Spleen (tissue), 11 donors: ENCODE measurements at regions not wholly inside any gene's neighbourhood (a gene's known extent, or its start where the extent isn't known, plus 50 kb on each side); places are given as distances from the start of the nearest gene placed in this dataset.
A peak's percentile ranks its signal among the peaks of the same experiment; 100 is the strongest.

ENCODE experiments used
- DNase-seq: peaks from one replicate; pipeline ENCODE4 v3.0.0-alpha.2; 2020
- H3K27ac ChIP-seq, 8 donors: fragments of 200-600 bp; sonication (generic) in 7 of 8; 1 replicate in 4 of 8; 2 replicates in 4 of 8; pipeline versions ENCODE4 v1.5.0 to v1.8.0; 2016 to 2021; ENCODE audit warnings: inconsistent platforms in 4 of 8, mild to moderate bottlenecking in 4 of 8, moderate library complexity in 1 of 8
- H3K27me3 ChIP-seq, 7 donors: fragments of 200-600 bp; sonication (generic) in 6 of 7; replicated peaks in 1 of 7; 1 replicate in 4 of 7; 2 replicates in 3 of 7; pipeline versions ENCODE4 v1.5.0 to v1.8.0; 2016 to 2021; ENCODE audit warnings: inconsistent platforms in 3 of 7, mild to moderate bottlenecking in 1 of 7
- H3K36me3 ChIP-seq, 6 donors: fragments of 200-600 bp; sonication (generic) in 5 of 6; 1 replicate in 4 of 6; 2 replicates in 2 of 6; pipeline versions ENCODE4 v1.5.0 to v1.8.0; 2016 to 2021; ENCODE audit warnings: inconsistent platforms in 2 of 6
- H3K4me1 ChIP-seq, 6 donors: fragments of 200-600 bp; sonication (generic) in 5 of 6; 1 replicate in 3 of 6; 2 replicates in 3 of 6; pipeline versions ENCODE4 v1.5.0 to v1.8.0; 2016 to 2021; ENCODE audit warnings: inconsistent platforms in 3 of 6
- H3K4me3 ChIP-seq, 8 donors: fragments of 200-600 bp; sonication (generic) in 7 of 8; 1 replicate in 4 of 8; 2 replicates in 4 of 8; pipeline versions ENCODE4 v1.5.0 to v1.8.0; 2016 to 2021; ENCODE audit warnings: inconsistent platforms in 4 of 8, mild to moderate bottlenecking in 4 of 8, moderate library complexity in 2 of 8
- H3K9me3 ChIP-seq, 8 donors: fragments of 200-600 bp; sonication (generic) in 7 of 8; 1 replicate in 4 of 8; 2 replicates in 4 of 8; pipeline versions ENCODE4 v1.5.0 to v1.8.0; 2016 to 2021; ENCODE audit warnings: inconsistent platforms in 4 of 8
- CTCF ChIP-seq, 11 experiments: fragments of 200-600 bp in 7 of 11; fragments of 450-650 bp in 4 of 11; sonication (generic) in 4 of 11; IDR thresholded peaks in 8 of 11; conservative IDR thresholded peaks in 3 of 11; 1 replicate in 7 of 11; 2 replicates in 4 of 11; pipeline versions ENCODE4 v1.4.0 to v1.8.0; 2016 to 2021; ENCODE audit warnings: antibody characterized with exemption in 11 of 11, inconsistent platforms in 4 of 11, mild to moderate bottlenecking in 1 of 11
- POLR2A ChIP-seq, 3 donors: fragments of 450-650 bp; IDR thresholded peaks; one replicate each; pipeline ENCODE4 v1.5.1; 2017; ENCODE audit warnings: antibody characterized with exemption in 3 of 3, mild to moderate bottlenecking in 1 of 3
- POLR2AphosphoS5 ChIP-seq, 3 donors: sonication (generic); formaldehyde crosslinking; IDR thresholded peaks; one replicate each; pipeline ENCODE4 v1.5.1; 2017; ENCODE audit warnings: antibody characterized with exemption in 3 of 3
- WGBS, 5 donors: extraction: QIAGEN DNeasy Blood & Tissue Kit in 3 of 5; methylation state at CpG; one replicate each; pipeline versions ENCODE4 v1.1.5 to v1.1.7; 2013 to 2018; 5-methylcytosine and 5-hydroxymethylcytosine counted together
- intact Hi-C: fragments of 100-400 bp; cut with DNase I; formaldehyde crosslinking; loops from one replicate; pipeline ENCODE4 v1.15.0; 2023; ENCODE audit warnings: low total_unique reads
- donor health status: healthy with polysubstance abuse.
- donor health status: DM: no; HTN: no; CAD: no; lungs with moderate emphysema.
- donor health status: DM: no; HTN: no; CAD: no.
- donor health status: Bipolar disorder and iron deficiency.
- donor health status: healthy.
- donor health status: DM: no; HTN: no; CAD: no.
- donor health status: DM: yes; HTN: yes; CAD: no.

- intact Hi-C loops: no loop called here
- H3K27ac ChIP-seq: no peak overlapping the region
- no peak for DNase-seq
- TF ChIP-seq POLR2AphosphoS5 (IDR thresholded peaks at IDR 0.05) (peak in 1 of 3 donors; percentile 17), CTCF (IDR thresholded peaks at IDR 0.05 in 8 of 11, conservative IDR thresholded peaks at IDR 0.05 in 3 of 11) (no peak), POLR2A (IDR thresholded peaks at IDR 0.05) (no peak)
- H3K4me3 ChIP-seq: no peak overlapping the region
- H3K4me1 ChIP-seq: peaks cover 0 to 5% (median 0%) of the 10 kb centered on the region in 6 donors
- H3K27me3 ChIP-seq: no peaks in the 10 kb centered on the region
- no peaks in the 10 kb centered on the region for H3K36me3 ChIP-seq
- 58 to 92% (median 75%) methylated on average over 4 of the region's 4 CpGs for WGBS, 5 donors
- peaks cover 0 to 14% (median 9%) of the 10 kb centered on the region in 8 donors for H3K9me3 ChIP-seq
Measured at GRCh38 chr5:56305001-56305950, 72.1 kb upstream of the ANKRD55 start.

GRCh38 chr5:56303511-56303910 is 70.4 kb upstream of the ANKRD55 start:
- no peak for DNase-seq
- no peak overlapping the region for H3K4me3 ChIP-seq
- no peak for TF ChIP-seq POLR2AphosphoS5 (IDR thresholded peaks at IDR 0.05)
- no peak for TF ChIP-seq CTCF (IDR thresholded peaks at IDR 0.05 in 8 of 11, conservative IDR thresholded peaks at IDR 0.05 in 3 of 11)
- no peak for TF ChIP-seq POLR2A (IDR thresholded peaks at IDR 0.05)
- H3K27ac ChIP-seq: no peak overlapping the region
- intact Hi-C loops: no loop called here
- WGBS, 5 donors: 96 to 100% (median 98%) methylated on average over 5 of the region's 5 CpGs
- H3K4me1 ChIP-seq: no peaks in the 10 kb centered on the region
- no peaks in the 10 kb centered on the region for H3K36me3 ChIP-seq
- peaks cover 0 to 14% (median 9%) of the 10 kb centered on the region in 8 donors for H3K9me3 ChIP-seq
- no peaks in the 10 kb centered on the region for H3K27me3 ChIP-seq

DNA sequence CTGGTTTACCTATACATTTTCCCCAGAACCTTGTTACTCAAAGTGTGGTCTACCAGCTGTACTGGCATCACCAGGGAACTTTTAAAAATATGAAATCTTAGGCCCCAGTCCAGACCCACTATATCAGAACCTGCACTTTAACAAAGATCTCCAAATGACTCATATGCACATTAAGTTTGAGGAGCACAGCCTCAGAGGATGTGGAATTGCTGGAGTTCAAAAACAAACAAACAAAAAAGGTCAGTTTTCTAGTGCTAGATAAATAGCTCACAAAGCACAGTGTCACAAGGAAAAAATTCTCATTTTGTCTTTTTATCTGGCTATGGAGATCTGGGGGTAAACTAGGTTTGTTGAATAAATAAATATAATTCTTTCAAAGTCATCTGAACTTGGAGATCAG is 68.9 kb upstream of the ANKRD55 start:
- Histone ChIP-seq H3K4me1 (no peaks in the 10 kb centered on the region), H3K4me3 (no peak overlapping the region), H3K36me3 (no peaks in the 10 kb centered on the region), H3K9me3 (peaks cover 0 to 12% (median 8%) of the 10 kb centered on the region in 8 donors), H3K27ac (no peak overlapping the region), H3K27me3 (no peaks in the 10 kb centered on the region)
- DNase-seq: no peak
- no peak for TF ChIP-seq POLR2AphosphoS5 (IDR thresholded peaks at IDR 0.05)
- TF ChIP-seq POLR2A (IDR thresholded peaks at IDR 0.05): no peak
- TF ChIP-seq CTCF (IDR thresholded peaks at IDR 0.05 in 8 of 11, conservative IDR thresholded peaks at IDR 0.05 in 3 of 11): no peak
- intact Hi-C loops: no loop called here

- no peak overlapping the region for H3K27ac ChIP-seq
- peaks cover 0 to 3% (median under 1%) of the 10 kb centered on the region in 8 donors for H3K9me3 ChIP-seq
- 74 to 98% (median 85%) methylated on average over 2 of the region's 2 CpGs for WGBS, 5 donors
- H3K4me1 ChIP-seq: no peaks in the 10 kb centered on the region
- DNase-seq: no peak
- no peaks in the 10 kb centered on the region for H3K36me3 ChIP-seq
- intact Hi-C loops: no loop called here
- no peak overlapping the region for H3K4me3 ChIP-seq
- no peaks in the 10 kb centered on the region for H3K27me3 ChIP-seq
- TF ChIP-seq POLR2A (IDR thresholded peaks at IDR 0.05) (no peak), CTCF (IDR thresholded peaks at IDR 0.05 in 8 of 11, conservative IDR thresholded peaks at IDR 0.05 in 3 of 11) (no peak), POLR2AphosphoS5 (IDR thresholded peaks at IDR 0.05) (no peak)
Measured at GRCh38 chr5:56301069-56301468, 67.9 kb upstream of the ANKRD55 start.
